ENCODE measurements at regions not wholly inside any gene's neighbourhood (a gene's known extent, or its start where the extent isn't known, plus 50 kb on each side); places are given as distances from the start of the nearest gene placed in this dataset.
A peak's percentile ranks its signal among the peaks of the same experiment; 100 is the strongest.

- no peaks in the 10 kb centered on the region for H3K4me1 Mint-ChIP-seq
- H3K4me3 Mint-ChIP-seq = no peak overlapping the region
- WGBS (ENCODE audit: insufficient coverage) = 87% methylated on average over 39 of the region's 42 CpGs
- H3K27me3 Mint-ChIP-seq = peaks cover 2 to 21% of the 10 kb centered on the region in 2 donors
- ChIA-PET CTCF (no interaction called here), POLR2A (no interaction called here)
- peak in 1 of 35 experiments; percentile 16 for DNase-seq
- no peak overlapping the region for H3K27ac ChIP-seq (ENCODE audit: low read length)
- no peaks in the 10 kb centered on the region for H3K4me1 ChIP-seq (ENCODE audit: control insufficient read depth in 1 of 2, extremely low read depth in 1 of 2, insufficient read depth in 2 of 2, low read length in 2 of 2)
- no peaks in the 10 kb centered on the region for H3K36me3 ChIP-seq (ENCODE audit: control insufficient read depth in 2 of 2, extremely low read depth in 1 of 2, insufficient read depth in 1 of 2, low read length in 1 of 2)
- H3K27me3 ChIP-seq (replicated peaks in 1 of 2; ENCODE audit: control insufficient read depth in 2 of 2, extremely low read depth in 1 of 2, insufficient read depth in 2 of 2, low read length in 1 of 2) = peaks cover 0 to 18% of the 10 kb centered on the region in 2 experiments
- H3K27ac Mint-ChIP-seq = no peak overlapping the region
- H3K4me3 ChIP-seq (ENCODE audit: control insufficient read depth in 1 of 2, extremely low read depth in 1 of 2, low read length in 1 of 2) = no peak overlapping the region
- no peaks in the 10 kb centered on the region for H3K36me3 Mint-ChIP-seq
- H3K9me3 Mint-ChIP-seq = no peaks in the 10 kb centered on the region
- H3K9me3 ChIP-seq = no peaks in the 10 kb centered on the region
- no peak for ATAC-seq (replicated peaks in 1 of 4)
Measured at GRCh38 chr22:48899523-48900326, 927.9 kb downstream of the BRD1 start.

GRCh38 chr22:48898524-48899250, 929.0 kb downstream of the BRD1 start:
- H3K4me3 ChIP-seq (ENCODE audit: control insufficient read depth in 1 of 2, extremely low read depth in 1 of 2, low read length in 1 of 2) = no peak overlapping the region
- ATAC-seq (replicated peaks in 1 of 4) (no peak), DNase-seq (peak in 1 of 35 experiments; percentile 22)
- no peak overlapping the region for H3K27ac Mint-ChIP-seq
- peaks cover 0 to 25% of the 10 kb centered on the region in 2 experiments for H3K27me3 ChIP-seq (replicated peaks in 1 of 2; ENCODE audit: control insufficient read depth in 2 of 2, extremely low read depth in 1 of 2, insufficient read depth in 2 of 2, low read length in 1 of 2)
- H3K36me3 ChIP-seq (ENCODE audit: control insufficient read depth in 2 of 2, extremely low read depth in 1 of 2, insufficient read depth in 1 of 2, low read length in 1 of 2) = no peaks in the 10 kb centered on the region
- no peaks in the 10 kb centered on the region for H3K9me3 ChIP-seq
- no peak overlapping the region for H3K27ac ChIP-seq (ENCODE audit: low read length)
- H3K36me3 Mint-ChIP-seq = no peaks in the 10 kb centered on the region
- H3K4me1 Mint-ChIP-seq = no peaks in the 10 kb centered on the region
- POLR2A ChIA-PET = no interaction called here
- peaks cover 2 to 22% of the 10 kb centered on the region in 2 donors for H3K27me3 Mint-ChIP-seq
- 81% methylated on average over 15 of the region's 21 CpGs for WGBS (ENCODE audit: insufficient coverage)
- H3K4me3 Mint-ChIP-seq = no peak overlapping the region
- H3K4me1 ChIP-seq (ENCODE audit: control insufficient read depth in 1 of 2, extremely low read depth in 1 of 2, insufficient read depth in 2 of 2, low read length in 2 of 2) = no peaks in the 10 kb centered on the region
- no peaks in the 10 kb centered on the region for H3K9me3 Mint-ChIP-seq
- CTCF ChIA-PET = no interaction called here

GRCh38 chr22:48897645-48898370, 929.9 kb downstream of the BRD1 start:
- Mint-ChIP-seq H3K4me3 (no peak overlapping the region), H3K27me3 (peaks cover 7 to 26% of the 10 kb centered on the region in 2 donors), H3K27ac (no peak overlapping the region), H3K9me3 (no peaks in the 10 kb centered on the region), H3K36me3 (no peaks in the 10 kb centered on the region), H3K4me1 (no peaks in the 10 kb centered on the region)
- ATAC-seq (replicated peaks in 1 of 4) = no peak
- Histone ChIP-seq H3K27ac (ENCODE audit: low read length) (no peak overlapping the region), H3K4me3 (ENCODE audit: control insufficient read depth in 1 of 2, extremely low read depth in 1 of 2, low read length in 1 of 2) (no peak overlapping the region), H3K4me1 (ENCODE audit: control insufficient read depth in 1 of 2, extremely low read depth in 1 of 2, insufficient read depth in 2 of 2, low read length in 2 of 2) (no peaks in the 10 kb centered on the region), H3K9me3 (no peaks in the 10 kb centered on the region), H3K27me3 (replicated peaks in 1 of 2; ENCODE audit: control insufficient read depth in 2 of 2, extremely low read depth in 1 of 2, insufficient read depth in 2 of 2, low read length in 1 of 2) (peaks cover 0 to 33% of the 10 kb centered on the region in 2 experiments), H3K36me3 (ENCODE audit: control insufficient read depth in 2 of 2, extremely low read depth in 1 of 2, insufficient read depth in 1 of 2, low read length in 1 of 2) (no peaks in the 10 kb centered on the region)
- ChIA-PET CTCF (no interaction called here), POLR2A (no interaction called here)
- WGBS (ENCODE audit: insufficient coverage) = 63% methylated on average over 9 of the region's 14 CpGs
- peak in 1 of 35 experiments; percentile 21 for DNase-seq

GRCh38 chr22:48896766-48897644, 930.7 kb downstream of the BRD1 start:
- no peaks in the 10 kb centered on the region for H3K4me1 ChIP-seq (ENCODE audit: control insufficient read depth in 1 of 2, extremely low read depth in 1 of 2, insufficient read depth in 2 of 2, low read length in 2 of 2)
- no peak overlapping the region for H3K27ac Mint-ChIP-seq
- peaks cover 7 to 28% of the 10 kb centered on the region in 2 donors for H3K27me3 Mint-ChIP-seq
- H3K4me1 Mint-ChIP-seq = no peaks in the 10 kb centered on the region
- no peak for ATAC-seq (replicated peaks in 1 of 4)
- CTCF ChIA-PET = no interaction called here
- peak in 1 of 35 experiments; percentile 8 for DNase-seq
- no peak overlapping the region for H3K4me3 ChIP-seq (ENCODE audit: control insufficient read depth in 1 of 2, extremely low read depth in 1 of 2, low read length in 1 of 2)
- peaks cover 0 to 38% of the 10 kb centered on the region in 2 experiments for H3K27me3 ChIP-seq (replicated peaks in 1 of 2; ENCODE audit: control insufficient read depth in 2 of 2, extremely low read depth in 1 of 2, insufficient read depth in 2 of 2, low read length in 1 of 2)
- no peaks in the 10 kb centered on the region for H3K36me3 ChIP-seq (ENCODE audit: control insufficient read depth in 2 of 2, extremely low read depth in 1 of 2, insufficient read depth in 1 of 2, low read length in 1 of 2)
- no peaks in the 10 kb centered on the region for H3K9me3 ChIP-seq
- H3K9me3 Mint-ChIP-seq = no peaks in the 10 kb centered on the region
- no peak overlapping the region for H3K4me3 Mint-ChIP-seq
- POLR2A ChIA-PET = no interaction called here
- H3K27ac ChIP-seq (ENCODE audit: low read length) = no peak overlapping the region
- no peaks in the 10 kb centered on the region for H3K36me3 Mint-ChIP-seq
- 77% methylated on average over 29 of the region's 33 CpGs for WGBS (ENCODE audit: insufficient coverage)

- peaks cover 0 to 38% of the 10 kb centered on the region in 2 experiments for H3K27me3 ChIP-seq (replicated peaks in 1 of 2; ENCODE audit: control insufficient read depth in 2 of 2, extremely low read depth in 1 of 2, insufficient read depth in 2 of 2, low read length in 1 of 2)
- ChIA-PET POLR2A (no interaction called here), CTCF (no interaction called here)
- no peak overlapping the region for H3K27ac Mint-ChIP-seq
- no peaks in the 10 kb centered on the region for H3K36me3 ChIP-seq (ENCODE audit: control insufficient read depth in 2 of 2, extremely low read depth in 1 of 2, insufficient read depth in 1 of 2, low read length in 1 of 2)
- ATAC-seq (replicated peaks in 1 of 4) (no peak), DNase-seq (peak in 1 of 35 experiments; percentile 9)
- no peaks in the 10 kb centered on the region for H3K9me3 Mint-ChIP-seq
- no peaks in the 10 kb centered on the region for H3K9me3 ChIP-seq
- H3K4me1 ChIP-seq (ENCODE audit: control insufficient read depth in 1 of 2, extremely low read depth in 1 of 2, insufficient read depth in 2 of 2, low read length in 2 of 2) = no peaks in the 10 kb centered on the region
- no peak overlapping the region for H3K27ac ChIP-seq (ENCODE audit: low read length)
- 83% methylated on average over 16 of the region's 24 CpGs for WGBS (ENCODE audit: insufficient coverage)
- H3K4me1 Mint-ChIP-seq = no peaks in the 10 kb centered on the region
- H3K27me3 Mint-ChIP-seq = peaks cover 7 to 28% of the 10 kb centered on the region in 2 donors
- H3K36me3 Mint-ChIP-seq = no peaks in the 10 kb centered on the region
- no peak overlapping the region for H3K4me3 ChIP-seq (ENCODE audit: control insufficient read depth in 1 of 2, extremely low read depth in 1 of 2, low read length in 1 of 2)
- no peak overlapping the region for H3K4me3 Mint-ChIP-seq
Measured at GRCh38 chr22:48895831-48896765, 931.6 kb downstream of the BRD1 start.

Data from T-cell (primary cell).